ENCODE measurements at regions not wholly inside any gene's neighbourhood (a gene's known extent, or its start where the extent isn't known, plus 50 kb on each side); places are given as distances from the start of the nearest gene placed in this dataset.
"Not testable (repeated sequence)": the region's sequence is repeated elsewhere in the genome, so short reads cannot be mapped to it uniquely, and the experiment has no call there.

DNA sequence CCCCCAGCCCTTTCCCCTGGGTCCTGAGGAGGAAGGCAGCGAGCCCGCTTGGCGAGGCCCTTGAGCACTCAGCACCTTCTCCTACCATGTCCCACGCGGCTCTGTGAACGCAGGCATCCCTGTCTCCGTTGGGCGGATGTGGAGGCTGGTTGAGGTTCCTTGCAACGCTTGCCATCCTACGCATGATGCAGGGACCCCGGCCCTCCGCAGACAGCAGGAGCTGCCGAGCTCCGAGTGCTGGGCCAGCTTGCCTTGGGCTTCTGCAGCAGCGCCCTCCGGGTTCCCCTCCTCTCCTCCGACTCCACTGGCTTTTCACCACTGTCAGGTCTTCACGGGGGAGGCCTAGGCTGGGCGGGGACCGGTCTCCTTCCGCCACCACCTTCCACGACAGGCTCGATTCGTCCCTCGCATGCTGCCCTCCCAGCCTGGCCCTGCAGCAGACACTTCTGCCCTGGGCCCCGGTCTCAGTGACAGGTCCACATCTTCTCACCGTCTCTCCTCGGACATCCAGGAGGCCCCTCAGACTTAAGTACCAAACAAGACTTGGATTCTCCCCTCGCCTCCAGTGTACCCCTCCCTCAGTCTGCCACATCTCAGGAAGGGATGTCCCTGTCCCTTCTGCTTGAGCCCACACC lies 67.6 kb upstream of the HGFAC start:
- TF ChIP-seq, protein P1, sequence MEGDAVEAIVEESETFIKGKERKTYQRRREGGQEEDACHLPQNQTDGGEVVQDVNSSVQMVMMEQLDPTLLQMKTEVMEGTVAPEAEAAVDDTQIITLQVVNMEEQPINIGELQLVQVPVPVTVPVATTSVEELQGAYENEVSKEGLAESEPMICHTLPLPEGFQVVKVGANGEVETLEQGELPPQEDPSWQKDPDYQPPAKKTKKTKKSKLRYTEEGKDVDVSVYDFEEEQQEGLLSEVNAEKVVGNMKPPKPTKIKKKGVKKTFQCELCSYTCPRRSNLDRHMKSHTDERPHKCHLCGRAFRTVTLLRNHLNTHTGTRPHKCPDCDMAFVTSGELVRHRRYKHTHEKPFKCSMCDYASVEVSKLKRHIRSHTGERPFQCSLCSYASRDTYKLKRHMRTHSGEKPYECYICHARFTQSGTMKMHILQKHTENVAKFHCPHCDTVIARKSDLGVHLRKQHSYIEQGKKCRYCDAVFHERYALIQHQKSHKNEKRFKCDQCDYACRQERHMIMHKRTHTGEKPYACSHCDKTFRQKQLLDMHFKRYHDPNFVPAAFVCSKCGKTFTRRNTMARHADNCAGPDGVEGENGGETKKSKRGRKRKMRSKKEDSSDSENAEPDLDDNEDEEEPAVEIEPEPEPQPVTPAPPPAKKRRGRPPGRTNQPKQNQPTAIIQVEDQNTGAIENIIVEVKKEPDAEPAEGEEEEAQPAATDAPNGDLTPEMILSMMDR (IDR thresholded peaks at IDR 0.05; ENCODE audit: extremely low read depth, missing control alignments), result no peak
- DNase-seq (ENCODE audit: low spot score), result no peak

DNA sequence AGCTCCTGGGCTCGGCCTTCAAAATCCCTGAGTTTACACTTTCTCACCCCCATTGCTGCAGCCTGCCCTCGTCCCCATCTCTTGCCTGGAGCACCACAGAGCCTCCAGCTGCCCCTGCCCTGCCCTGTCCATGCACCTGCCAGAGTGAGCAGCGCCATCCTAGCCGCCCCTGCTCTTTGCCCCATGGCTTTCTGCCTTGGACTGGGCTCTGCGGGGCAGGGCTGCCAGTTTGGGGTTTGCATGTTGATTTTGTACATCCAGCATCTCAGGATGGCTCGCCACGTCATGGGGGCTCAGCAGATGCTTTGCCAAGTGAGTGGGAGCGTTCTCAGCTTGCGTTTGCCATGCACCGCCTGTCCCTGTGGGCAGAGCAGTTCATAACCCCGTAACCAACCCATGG lies 67.1 kb upstream of the HGFAC start:
- DNase-seq (ENCODE audit: low spot score), result no peak
- TF ChIP-seq, protein P1 (IDR thresholded peaks at IDR 0.05; ENCODE audit: extremely low read depth, missing control alignments), result no peak

DNA sequence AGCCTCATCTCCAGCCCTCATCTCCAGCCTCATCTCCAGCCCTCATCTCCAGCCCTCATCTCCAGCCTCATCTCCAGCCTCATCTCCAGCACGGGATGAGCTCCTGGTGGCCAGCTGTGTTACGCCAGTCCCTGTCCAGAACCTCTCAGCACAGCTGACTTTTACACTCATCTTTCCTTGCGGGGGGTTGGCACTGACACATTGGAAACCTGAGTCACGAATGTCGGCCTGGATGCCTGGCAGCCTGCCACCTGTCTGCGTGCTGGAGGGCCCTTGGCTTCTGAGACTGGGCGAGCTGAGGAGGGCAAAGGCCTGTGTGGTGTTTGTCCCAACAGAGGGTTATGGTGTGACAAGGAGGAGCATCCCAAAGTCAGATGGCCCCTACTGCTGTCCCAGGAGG lies 66.1 kb upstream of the HGFAC start:
- TF ChIP-seq, protein P1 (IDR thresholded peaks at IDR 0.05; ENCODE audit: extremely low read depth, missing control alignments), result no peak
- no peak for DNase-seq (ENCODE audit: low spot score)

DNA sequence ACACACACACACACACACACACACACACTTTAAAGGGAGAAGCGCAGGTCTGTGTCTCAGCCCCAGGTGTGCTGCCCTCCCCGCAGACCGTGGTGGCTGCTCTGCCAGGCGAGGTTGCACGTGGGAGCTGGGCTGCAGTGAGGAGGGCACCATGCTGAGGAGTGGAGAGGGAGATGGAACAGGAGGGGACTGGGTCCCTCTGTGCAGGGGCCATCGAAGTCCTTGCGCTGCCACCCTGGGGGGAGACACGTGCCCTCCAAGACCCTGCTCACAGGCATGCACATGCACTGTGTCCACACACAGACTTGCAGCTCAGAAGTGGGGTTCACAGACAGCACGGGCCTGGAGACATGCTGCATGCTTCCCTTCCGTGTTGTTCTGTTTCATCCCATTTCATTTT lies 65.5 kb upstream of the HGFAC start:
- TF ChIP-seq, protein P1 (IDR thresholded peaks at IDR 0.05; ENCODE audit: extremely low read depth, missing control alignments), result no peak
- no peak for DNase-seq (ENCODE audit: low spot score)

DNA sequence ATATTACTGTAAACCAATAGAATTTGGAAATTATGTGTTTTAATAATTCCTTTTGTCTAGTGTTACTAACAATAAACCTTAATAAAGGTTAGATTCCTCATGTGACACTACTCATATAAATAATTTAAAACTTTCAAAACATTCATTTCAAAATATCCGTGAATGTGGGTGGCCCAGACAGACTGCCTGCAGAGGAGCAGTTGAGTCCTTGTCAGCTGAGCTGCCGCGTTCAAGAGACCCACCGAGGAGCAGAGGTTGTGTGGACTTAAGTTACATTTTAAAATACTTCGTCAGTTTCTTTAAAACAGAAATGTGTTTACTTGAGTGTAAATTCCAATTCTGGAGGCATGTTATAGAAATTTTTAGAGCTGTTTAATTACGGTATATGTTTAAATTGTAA lies 64.2 kb upstream of the HGFAC start:
- DNase-seq (ENCODE audit: low spot score), result no peak
- TF ChIP-seq, protein P1 (IDR thresholded peaks at IDR 0.05; ENCODE audit: extremely low read depth, missing control alignments), result no peak

DNA sequence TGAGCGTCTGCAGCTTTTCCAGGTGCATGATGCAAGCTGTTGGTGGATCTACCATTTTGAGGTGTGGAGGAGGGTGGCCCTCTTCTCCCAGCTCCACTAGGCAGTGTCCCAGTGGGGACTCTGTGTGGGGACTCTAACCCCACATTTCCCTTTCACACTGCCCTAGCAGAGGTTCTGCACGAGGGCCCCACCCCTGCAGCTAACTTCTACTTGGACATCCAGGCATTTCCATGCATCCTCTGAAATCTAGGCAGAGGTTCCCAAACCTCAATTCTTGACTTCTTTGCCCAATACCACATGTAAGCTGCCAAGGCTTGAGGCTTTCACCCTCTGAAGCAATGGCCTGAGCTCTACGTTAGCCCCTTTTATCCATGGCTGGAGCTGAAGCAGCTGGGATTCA lies 61.4 kb upstream of the HGFAC start:
- DNase-seq (ENCODE audit: low spot score), result not testable (repeated sequence)

DNA sequence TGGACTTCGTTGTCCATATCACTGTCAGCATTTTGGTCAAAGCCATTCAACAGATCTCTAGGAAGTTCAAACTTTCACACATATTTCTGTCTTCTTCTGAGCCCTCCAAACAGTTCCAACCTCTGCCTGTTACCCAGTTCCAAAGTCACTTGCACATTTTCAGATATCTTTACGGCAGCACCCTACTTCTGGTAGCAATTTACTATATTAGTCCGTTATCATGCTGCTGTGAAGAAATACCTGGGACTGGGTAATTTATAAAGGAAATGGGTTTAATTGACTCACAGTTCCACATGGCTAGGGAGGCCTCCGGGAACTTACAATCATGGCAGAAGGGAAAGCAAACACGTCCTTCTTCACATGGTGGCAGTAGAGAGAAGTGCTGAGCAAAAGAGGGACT lies 60.6 kb upstream of the HGFAC start:
- not testable (repeated sequence) for DNase-seq (ENCODE audit: low spot score)

DNA sequence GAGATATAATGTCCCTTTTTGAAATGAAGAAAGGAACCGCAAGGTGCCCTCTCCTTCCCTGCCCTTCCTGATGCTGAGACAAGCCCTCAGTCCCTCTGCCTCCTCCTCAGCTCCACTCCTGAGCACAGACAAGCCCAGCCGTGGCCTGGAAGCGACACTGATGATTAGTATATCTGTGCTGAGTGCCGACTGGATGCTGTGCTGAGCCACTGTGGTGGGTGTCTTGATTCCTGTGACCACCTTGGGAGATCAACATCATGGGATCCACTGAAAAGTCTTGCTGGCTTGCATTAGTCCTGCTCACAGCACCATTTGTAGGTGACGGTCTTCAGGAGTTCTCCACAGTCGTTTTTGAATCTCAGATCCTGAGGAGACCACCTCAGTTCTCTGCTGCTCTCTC lies 59.5 kb upstream of the HGFAC start:
- no peak for DNase-seq (ENCODE audit: low spot score)
- TF ChIP-seq, protein P1 (IDR thresholded peaks at IDR 0.05; ENCODE audit: extremely low read depth, missing control alignments), result no peak
